ENCODE measurements at regions not wholly inside any gene's neighbourhood (a gene's known extent, or its start where the extent isn't known, plus 50 kb on each side); places are given as distances from the start of the nearest gene placed in this dataset.
A peak's percentile ranks its signal among the peaks of the same experiment; 100 is the strongest.

DNA sequence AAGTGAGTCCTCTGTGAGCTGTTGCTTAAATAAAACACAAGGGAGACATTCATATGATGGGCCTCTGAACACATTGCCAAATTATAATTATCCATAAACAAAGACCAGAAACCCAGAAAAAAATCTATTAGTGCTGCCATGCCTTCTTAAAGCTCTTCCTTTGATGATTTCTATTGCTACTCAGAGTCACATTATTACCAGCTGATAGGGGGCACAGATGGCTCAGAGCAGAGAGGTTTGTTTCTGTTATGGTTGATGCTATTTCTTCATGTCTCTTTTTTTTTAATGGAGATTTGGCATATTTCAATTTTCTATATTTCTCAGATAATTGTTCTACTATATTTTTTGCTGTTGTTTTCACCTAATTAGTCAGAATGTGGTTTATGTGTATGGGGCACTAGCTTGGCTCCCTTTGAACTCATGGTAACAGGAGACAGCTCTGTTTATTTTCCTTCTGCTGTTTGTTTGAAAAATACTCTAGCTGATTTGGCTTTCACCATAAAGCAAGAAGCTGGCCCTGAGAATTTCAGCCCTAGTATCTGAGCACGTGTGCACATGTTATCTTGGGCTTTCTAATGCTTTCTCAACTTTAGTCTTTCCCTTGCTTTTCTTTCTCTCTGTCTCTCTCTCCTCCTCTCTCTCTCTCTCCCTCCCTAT is 568.8 kb downstream of the PPARGC1A start:
- TF ChIP-seq SPI1 (IDR thresholded peaks at IDR 0.05; ENCODE audit: low read depth, low read length) (no peak), PAX5 (IDR thresholded peaks at IDR 0.05; ENCODE audit: insufficient read depth, low read length, severe bottlenecking) (no peak), POLR2A (IDR thresholded peaks at IDR 0.05; ENCODE audit: low read depth, low read length) (no peak), TAF1 (IDR thresholded peaks at IDR 0.05; ENCODE audit: low read depth, low read length) (no peak), POLR2AphosphoS5 (IDR thresholded peaks at IDR 0.05; ENCODE audit: low read depth, low read length) (no peak), POU2F2 (IDR thresholded peaks at IDR 0.05; ENCODE audit: low read depth, low read length) (no peak)
- FAIRE-seq, result no peak
- DNase-seq (ENCODE audit: insufficient read length, low spot score), result no peak

DNA sequence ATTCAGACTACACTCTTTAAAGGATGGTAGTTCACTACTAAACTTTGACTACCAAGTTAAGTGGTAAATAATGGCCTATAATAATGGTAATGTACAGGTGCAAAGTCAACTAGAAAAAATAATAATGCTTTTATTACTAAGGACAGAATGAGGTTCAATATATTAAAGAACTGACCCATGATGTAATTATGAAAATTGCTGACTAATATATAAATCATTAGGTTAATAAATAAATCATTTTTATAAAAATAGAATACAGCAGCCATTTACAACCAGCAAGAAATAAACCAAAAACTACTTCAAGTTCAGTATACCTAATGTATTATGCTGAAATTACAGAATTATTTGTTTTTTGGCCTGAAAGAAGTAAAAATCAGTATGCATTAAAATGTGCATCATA is 577.2 kb downstream of the PPARGC1A start:
- FAIRE-seq (no peak), DNase-seq (ENCODE audit: insufficient read length, low spot score) (no peak)
- TF ChIP-seq PAX5 (IDR thresholded peaks at IDR 0.05; ENCODE audit: insufficient read depth, low read length, severe bottlenecking) (no peak), POLR2A (IDR thresholded peaks at IDR 0.05; ENCODE audit: low read depth, low read length) (no peak), SPI1 (IDR thresholded peaks at IDR 0.05; ENCODE audit: low read depth, low read length) (no peak), POU2F2 (IDR thresholded peaks at IDR 0.05; ENCODE audit: low read depth, low read length) (no peak), TAF1 (IDR thresholded peaks at IDR 0.05; ENCODE audit: low read depth, low read length) (no peak), POLR2AphosphoS5 (IDR thresholded peaks at IDR 0.05; ENCODE audit: low read depth, low read length) (no peak)

DNA sequence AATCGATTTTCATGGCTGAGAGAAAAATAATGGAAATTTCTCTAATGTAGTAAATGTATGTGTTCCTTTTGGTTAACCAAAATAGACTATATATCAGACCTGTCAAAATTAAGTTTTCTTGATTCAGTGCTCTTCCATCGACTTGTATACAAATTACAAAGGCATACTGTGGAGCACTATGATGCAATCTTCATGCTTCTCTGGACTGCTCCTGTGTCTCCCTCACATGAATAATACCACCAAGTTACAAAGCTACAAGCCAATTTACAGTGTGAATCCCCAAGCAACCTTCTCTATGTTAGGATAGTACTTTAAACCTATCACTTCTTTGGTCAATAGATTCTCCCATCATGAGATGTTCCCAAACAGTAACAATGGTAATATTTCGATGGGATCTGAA is 577.9 kb downstream of the PPARGC1A start:
- DNase-seq (ENCODE audit: insufficient read length, low spot score) (no peak), FAIRE-seq (no peak)
- TF ChIP-seq PAX5 (IDR thresholded peaks at IDR 0.05; ENCODE audit: insufficient read depth, low read length, severe bottlenecking) (no peak), TAF1 (IDR thresholded peaks at IDR 0.05; ENCODE audit: low read depth, low read length) (no peak), POU2F2 (IDR thresholded peaks at IDR 0.05; ENCODE audit: low read depth, low read length) (no peak), SPI1 (IDR thresholded peaks at IDR 0.05; ENCODE audit: low read depth, low read length) (no peak), POLR2AphosphoS5 (IDR thresholded peaks at IDR 0.05; ENCODE audit: low read depth, low read length) (no peak), POLR2A (IDR thresholded peaks at IDR 0.05; ENCODE audit: low read depth, low read length) (no peak)

DNA sequence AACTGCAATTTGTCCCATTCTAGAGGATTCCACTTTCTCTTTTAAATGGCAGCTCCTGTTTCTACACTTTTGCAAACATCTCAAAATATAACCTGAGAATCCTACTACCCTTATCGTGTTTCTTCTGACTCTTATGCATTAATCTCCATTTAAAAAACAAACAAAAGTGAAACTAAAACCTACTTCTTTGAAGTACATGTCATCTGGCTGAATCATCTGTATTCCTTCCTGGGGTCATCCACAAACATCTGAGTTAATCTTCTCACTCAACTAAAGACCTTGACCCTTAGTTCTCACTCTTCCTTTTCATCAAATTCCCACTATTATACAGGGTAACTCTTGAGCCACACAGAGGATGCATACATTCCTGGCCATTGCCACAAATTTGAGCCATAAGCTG is 584.8 kb downstream of the PPARGC1A start:
- FAIRE-seq (peak; percentile 66), DNase-seq (ENCODE audit: insufficient read length, low spot score) (no peak)
- TF ChIP-seq SPI1 (IDR thresholded peaks at IDR 0.05; ENCODE audit: low read depth, low read length) (no peak), POU2F2 (IDR thresholded peaks at IDR 0.05; ENCODE audit: low read depth, low read length) (no peak), POLR2A (IDR thresholded peaks at IDR 0.05; ENCODE audit: low read depth, low read length) (no peak), POLR2AphosphoS5 (IDR thresholded peaks at IDR 0.05; ENCODE audit: low read depth, low read length) (no peak), TAF1 (IDR thresholded peaks at IDR 0.05; ENCODE audit: low read depth, low read length) (no peak), PAX5 (IDR thresholded peaks at IDR 0.05; ENCODE audit: insufficient read depth, low read length, severe bottlenecking) (no peak)

DNA sequence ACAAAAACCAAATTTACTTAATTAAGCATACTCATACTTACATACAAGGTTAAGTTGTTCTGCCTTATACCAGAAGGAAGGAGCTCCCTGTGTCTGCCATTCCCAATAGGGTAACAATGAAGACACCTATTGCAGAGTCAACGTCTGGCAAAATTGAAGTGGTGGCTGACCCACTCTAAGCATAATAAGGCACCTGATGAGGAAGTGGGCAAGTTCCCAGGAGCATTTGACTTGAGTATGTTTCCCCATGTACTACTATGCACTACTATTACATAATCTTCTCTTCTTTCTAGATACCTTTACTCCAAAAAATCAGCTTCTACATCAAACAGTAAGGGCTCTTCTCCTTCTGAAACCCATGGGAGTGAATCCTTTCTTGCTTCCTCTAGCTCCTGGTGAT is 591.5 kb downstream of the PPARGC1A start:
- no peak for FAIRE-seq
- DNase-seq (ENCODE audit: insufficient read length, low spot score), result no peak
- TF ChIP-seq TAF1 (IDR thresholded peaks at IDR 0.05; ENCODE audit: low read depth, low read length) (no peak), POU2F2 (IDR thresholded peaks at IDR 0.05; ENCODE audit: low read depth, low read length) (no peak), POLR2A (IDR thresholded peaks at IDR 0.05; ENCODE audit: low read depth, low read length) (no peak), POLR2AphosphoS5 (IDR thresholded peaks at IDR 0.05; ENCODE audit: low read depth, low read length) (no peak)

DNA sequence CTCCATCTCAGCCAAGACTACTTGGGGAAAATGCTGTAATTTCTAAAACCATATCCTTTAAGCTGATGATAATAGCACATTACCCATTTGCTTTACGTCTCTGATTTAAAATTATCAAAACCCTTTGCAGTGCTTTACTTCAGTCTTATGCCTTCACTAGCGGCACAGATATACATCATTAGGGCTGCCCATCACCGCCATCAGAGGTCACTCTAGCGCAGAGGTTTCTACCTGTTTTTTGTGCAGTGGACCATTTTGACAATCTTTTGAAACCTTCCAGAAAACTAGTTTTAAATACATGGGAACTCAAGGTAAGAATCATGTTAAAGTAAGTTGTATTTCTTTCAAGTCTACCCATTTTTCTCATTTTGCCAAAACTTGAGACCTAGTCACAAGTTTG is 592.5 kb downstream of the PPARGC1A start:
- TF ChIP-seq POU2F2 (IDR thresholded peaks at IDR 0.05; ENCODE audit: low read depth, low read length) (no peak), SPI1 (IDR thresholded peaks at IDR 0.05; ENCODE audit: low read depth, low read length) (no peak), PAX5 (IDR thresholded peaks at IDR 0.05; ENCODE audit: insufficient read depth, low read length, severe bottlenecking) (no peak), POLR2AphosphoS5 (IDR thresholded peaks at IDR 0.05; ENCODE audit: low read depth, low read length) (no peak), TAF1 (IDR thresholded peaks at IDR 0.05; ENCODE audit: low read depth, low read length) (no peak), POLR2A (IDR thresholded peaks at IDR 0.05; ENCODE audit: low read depth, low read length) (no peak)
- FAIRE-seq, result no peak
- no peak for DNase-seq (ENCODE audit: insufficient read length, low spot score)

DNA sequence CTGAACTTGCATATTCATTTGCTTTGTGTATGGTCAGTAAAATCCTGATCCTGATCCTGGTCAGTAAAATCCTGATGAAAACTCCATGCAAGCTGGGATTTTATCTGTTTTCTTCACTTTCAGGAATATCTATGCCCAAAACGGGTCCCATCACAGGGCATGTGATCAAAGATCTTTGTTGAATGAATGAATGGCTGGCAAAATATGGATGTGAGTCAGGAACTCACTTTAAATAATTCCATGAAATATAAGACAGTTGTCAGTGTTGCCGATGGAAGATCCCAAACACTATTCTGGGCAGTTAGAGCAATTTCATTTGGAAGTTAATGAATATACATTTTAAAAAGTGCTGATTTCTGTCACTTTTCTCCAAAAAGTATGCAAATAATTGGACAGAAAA is 598.4 kb downstream of the GBA3 start:
- no peak for FAIRE-seq
- DNase-seq (ENCODE audit: insufficient read length, low spot score), result no peak
- TF ChIP-seq POLR2A (IDR thresholded peaks at IDR 0.05; ENCODE audit: low read depth, low read length) (no peak), PAX5 (IDR thresholded peaks at IDR 0.05; ENCODE audit: insufficient read depth, low read length, severe bottlenecking) (no peak), POU2F2 (IDR thresholded peaks at IDR 0.05; ENCODE audit: low read depth, low read length) (no peak), POLR2AphosphoS5 (IDR thresholded peaks at IDR 0.05; ENCODE audit: low read depth, low read length) (no peak), SPI1 (IDR thresholded peaks at IDR 0.05; ENCODE audit: low read depth, low read length) (no peak), TAF1 (IDR thresholded peaks at IDR 0.05; ENCODE audit: low read depth, low read length) (no peak)

DNA sequence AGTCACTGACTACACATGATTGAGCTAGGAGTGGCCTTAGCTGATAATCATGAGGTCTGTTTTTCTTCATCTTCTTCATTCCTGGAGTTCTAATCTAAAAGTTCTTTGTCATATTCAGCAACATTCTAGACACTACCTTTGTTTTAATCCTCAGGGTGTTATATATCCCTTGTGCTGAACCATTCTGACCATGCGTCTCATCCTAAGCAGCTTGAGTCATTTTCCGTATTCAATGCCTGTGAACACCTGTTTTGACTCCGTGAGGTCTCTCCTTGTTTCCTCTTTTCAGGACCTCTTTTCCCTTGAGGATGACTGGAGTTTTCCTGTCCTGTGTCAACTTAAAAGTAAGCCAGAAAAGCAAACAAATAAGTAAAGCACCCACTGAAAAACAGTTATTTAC is 597.9 kb downstream of the GBA3 start:
- no peak for TF ChIP-seq PAX5 (IDR thresholded peaks at IDR 0.05; ENCODE audit: insufficient read depth, low read length, severe bottlenecking)
- no peak for TF ChIP-seq SPI1 (IDR thresholded peaks at IDR 0.05; ENCODE audit: low read depth, low read length)
- TF ChIP-seq POU2F2 (IDR thresholded peaks at IDR 0.05; ENCODE audit: low read depth, low read length), result no peak
- TF ChIP-seq TAF1 (IDR thresholded peaks at IDR 0.05; ENCODE audit: low read depth, low read length), result no peak
- no peak for TF ChIP-seq POLR2AphosphoS5 (IDR thresholded peaks at IDR 0.05; ENCODE audit: low read depth, low read length)
- no peak for TF ChIP-seq POLR2A (IDR thresholded peaks at IDR 0.05; ENCODE audit: low read depth, low read length)
- FAIRE-seq, result no peak

DNA sequence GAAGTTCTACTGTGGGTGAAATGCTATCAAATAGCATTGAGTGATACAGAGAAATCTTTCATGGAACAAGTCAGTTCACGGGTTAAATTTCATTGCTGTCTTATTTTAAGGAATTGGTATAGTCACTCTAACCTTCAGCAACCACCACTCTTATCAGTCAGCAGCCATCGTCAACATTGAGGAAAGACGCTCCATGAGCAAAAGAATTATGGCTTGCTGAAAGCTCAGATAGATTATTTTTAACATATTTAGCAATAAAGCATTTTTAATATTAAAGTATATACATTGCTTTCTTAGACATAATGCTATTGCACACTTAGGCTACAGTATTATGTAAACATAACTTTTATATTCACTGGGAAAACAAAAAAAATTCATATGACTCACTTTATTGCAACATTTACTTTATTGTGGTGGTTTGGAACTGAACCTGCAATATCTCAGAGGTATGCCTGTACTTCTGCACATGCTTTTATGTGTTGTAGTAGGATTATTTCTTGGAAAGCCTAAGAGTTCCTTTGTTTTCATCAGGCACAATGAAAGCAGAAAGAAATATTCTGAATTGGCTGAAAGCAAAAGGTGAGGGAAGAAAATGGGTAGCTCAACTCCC is 586.7 kb downstream of the GBA3 start:
- no peak for DNase-seq (ENCODE audit: insufficient read length, low spot score)
- TF ChIP-seq POLR2A (IDR thresholded peaks at IDR 0.05; ENCODE audit: low read depth, low read length) (no peak), POLR2AphosphoS5 (IDR thresholded peaks at IDR 0.05; ENCODE audit: low read depth, low read length) (no peak), PAX5 (IDR thresholded peaks at IDR 0.05; ENCODE audit: insufficient read depth, low read length, severe bottlenecking) (no peak), POU2F2 (IDR thresholded peaks at IDR 0.05; ENCODE audit: low read depth, low read length) (no peak), SPI1 (IDR thresholded peaks at IDR 0.05; ENCODE audit: low read depth, low read length) (no peak), TAF1 (IDR thresholded peaks at IDR 0.05; ENCODE audit: low read depth, low read length) (no peak)
- FAIRE-seq, result no peak

More for the DNA sequence above, 597.9 kb downstream of the GBA3 start:
- no peak for DNase-seq (ENCODE audit: insufficient read length, low spot score)

Data from GM12891 (cell line).